ENCODE measurements at regions not wholly inside any gene's neighbourhood (a gene's known extent, or its start where the extent isn't known, plus 50 kb on each side); places are given as distances from the start of the nearest gene placed in this dataset.
"Not testable (repeated sequence)": the region's sequence is repeated elsewhere in the genome, so short reads cannot be mapped to it uniquely, and the experiment has no call there.

DNA sequence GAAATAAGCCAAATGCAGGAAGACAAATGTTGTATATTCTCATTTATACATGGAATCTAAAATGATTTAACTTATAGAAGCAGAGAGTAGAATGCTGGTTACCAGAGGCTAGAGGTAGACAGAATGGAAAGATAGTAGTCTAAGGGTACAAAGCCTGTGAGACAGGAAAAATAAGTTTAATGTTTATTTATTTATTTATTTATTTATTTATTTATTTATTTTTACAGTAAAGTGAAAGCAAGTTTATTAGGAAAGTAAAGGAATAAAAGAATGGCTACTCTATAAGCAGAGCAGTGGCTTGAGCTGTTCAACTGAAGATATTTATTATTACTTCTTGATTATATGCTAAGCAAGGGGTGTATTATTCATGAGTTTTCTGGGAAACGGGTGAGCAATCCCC is 203.2 kb downstream of the LAS1L start:
- no peak for DNase-seq

DNA sequence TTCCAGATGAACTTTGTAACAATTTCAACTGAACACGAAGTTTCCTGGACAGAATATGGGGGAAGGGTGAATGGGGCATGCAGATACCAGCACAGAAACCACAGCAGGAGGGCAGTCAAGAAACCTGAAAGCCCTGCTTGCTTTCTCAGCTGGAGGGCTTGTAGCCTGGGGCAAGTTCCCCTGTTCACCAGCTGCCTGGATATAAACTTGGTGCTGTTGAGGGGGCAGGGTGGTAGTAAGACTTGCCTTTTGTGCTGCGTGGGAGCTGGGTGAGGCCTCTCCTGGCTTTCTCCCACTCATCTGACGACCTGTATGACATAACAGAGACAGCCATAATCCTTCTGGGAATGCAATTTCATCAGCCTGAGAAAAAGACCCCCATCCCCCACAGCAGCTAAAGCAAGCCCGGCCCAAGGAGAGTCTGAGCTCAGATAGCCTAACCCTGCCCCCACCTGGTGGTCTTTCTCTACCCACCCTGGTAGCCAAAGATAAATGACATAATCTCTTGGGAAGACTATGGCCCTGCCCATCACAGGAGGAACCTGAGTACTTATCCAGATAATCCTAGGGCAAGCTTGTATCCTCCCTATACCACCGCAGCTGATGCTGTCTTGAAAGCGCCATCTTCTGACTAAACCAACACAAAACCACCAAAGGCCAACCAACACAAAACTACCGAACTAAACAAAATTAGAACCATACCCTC is 234.3 kb downstream of the LAS1L start:
- no peak for DNase-seq

DNA sequence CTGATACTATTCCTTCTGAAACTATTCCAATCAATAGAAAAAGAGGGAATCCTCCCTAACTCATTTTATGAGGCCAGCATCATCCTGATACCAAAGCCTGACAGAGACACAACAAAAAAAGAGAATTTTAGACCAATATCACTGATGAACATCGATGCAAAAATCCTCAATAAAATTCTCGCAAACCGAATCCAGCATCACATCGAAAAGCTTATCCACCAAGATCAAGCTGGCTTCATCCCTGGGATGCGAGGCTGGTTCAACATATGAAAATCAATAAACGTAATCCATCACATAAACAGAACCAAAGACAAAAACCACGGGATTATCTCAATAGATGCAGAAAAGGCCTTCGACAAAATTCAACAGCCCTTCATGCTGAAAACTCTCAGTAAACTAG is 251.7 kb downstream of the LAS1L start:
- not testable (repeated sequence) for DNase-seq

DNA sequence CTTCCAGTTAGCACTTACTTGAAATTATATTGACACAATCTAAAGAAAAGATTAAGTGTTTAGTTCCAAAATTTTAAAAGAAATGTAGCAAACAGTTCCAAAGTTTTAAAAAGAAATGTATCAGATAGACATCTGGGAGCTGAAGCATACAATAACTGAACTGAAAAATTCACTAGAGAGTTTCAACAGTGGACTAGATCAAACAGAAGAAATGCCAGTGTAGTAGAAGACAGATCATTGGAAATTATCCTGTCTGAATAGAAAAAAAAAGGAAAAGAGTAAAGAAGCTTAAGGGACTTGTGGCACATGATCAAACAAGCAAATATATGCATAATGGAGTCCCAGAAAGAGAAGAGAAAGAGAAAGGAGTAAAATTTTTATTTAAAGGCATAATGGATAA is 261.4 kb downstream of the LAS1L start:
- DNase-seq = no peak

DNA sequence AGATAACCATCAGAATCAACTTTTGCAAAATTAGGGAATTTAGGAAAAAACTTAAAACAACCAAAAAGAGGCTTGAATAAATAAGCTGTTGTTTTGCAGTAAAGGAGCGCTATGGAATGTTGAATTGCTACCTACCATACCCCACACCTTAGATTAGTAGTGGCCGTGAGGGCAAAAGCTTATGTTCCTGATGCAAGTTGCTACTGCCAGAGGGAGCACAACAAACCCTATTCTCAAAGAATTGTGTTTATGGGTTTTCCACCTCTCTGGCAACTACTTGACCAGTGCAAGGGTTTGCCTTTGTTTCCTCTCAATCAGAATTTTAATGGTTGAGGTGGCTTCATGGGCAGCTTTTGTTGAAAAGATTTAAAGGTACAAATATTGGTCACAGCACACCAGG is 268.1 kb downstream of the LAS1L start:
- DNase-seq = no peak

DNA sequence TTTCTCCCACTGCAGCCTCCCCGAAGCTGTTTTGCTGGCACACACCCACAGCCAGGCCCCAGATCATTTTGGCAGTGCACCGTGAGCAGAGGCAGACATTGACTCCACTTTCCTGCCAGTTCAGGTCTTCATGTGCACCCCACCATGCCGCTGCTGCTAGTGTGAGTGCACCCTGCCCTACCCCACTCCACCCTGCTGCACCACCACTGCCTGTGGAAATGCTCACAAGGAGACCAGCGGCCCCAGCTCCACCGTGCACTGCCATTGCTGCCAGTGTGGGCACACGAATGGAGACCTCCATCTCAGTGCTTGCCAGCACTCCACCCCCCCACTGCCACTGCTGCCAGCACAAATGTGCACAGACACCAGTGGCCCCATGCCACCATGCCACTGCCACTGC is 277.6 kb upstream of the ZC4H2 start:
- no peak for DNase-seq

DNA sequence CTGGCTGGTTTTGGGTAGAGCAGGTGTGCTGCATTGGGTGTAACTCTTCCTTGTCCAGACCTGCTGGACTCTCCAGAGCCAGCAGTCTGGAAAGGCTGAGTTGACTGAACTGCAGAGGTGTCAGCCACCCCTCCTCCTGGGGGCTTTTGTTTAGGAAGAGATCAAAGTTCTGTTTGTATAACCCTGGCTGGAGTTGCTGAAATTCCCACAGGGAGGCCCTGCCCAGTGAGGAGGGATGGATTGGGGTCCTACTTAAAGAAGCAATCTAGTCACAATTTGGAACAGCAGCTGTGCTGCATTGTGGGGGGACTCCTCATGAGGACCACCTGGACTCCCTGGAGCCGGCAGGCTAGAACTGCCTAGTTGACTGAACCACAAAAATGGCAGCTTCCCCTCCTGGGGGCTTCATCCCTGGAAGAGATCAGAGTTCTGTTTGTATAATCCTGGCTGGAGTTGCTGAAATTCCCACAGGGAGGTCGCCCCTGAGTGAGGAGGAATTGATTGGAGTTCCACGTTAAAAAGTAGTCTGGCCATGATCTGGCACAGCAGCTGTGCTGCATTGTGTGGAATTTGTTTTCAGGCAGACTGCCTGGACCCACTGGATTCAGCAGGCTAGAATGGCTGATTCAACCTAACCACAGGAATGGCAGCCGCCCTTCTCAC is 264.9 kb upstream of the ZC4H2 start:
- DNase-seq = no peak

DNA sequence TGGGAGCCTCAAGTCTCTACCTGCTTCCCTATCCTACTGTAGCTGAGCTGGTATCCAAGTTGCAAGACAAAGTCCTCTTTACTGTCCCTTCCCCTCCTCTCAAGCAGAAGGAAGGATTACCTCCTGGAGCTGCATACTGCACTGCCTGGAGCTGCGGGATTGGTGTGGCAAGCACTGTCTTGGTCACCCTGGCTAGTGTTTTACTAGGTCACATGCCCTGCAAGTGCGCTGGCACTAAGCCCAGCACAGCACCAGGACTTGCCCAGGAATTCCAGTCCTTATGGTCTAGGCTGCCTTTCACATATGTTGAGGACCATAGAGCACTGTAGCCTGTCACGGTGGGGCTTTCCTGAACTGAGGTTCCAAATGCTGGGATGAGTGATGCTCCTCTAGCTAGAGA is 227.3 kb upstream of the ZC4H2 start:
- DNase-seq = no peak

DNA sequence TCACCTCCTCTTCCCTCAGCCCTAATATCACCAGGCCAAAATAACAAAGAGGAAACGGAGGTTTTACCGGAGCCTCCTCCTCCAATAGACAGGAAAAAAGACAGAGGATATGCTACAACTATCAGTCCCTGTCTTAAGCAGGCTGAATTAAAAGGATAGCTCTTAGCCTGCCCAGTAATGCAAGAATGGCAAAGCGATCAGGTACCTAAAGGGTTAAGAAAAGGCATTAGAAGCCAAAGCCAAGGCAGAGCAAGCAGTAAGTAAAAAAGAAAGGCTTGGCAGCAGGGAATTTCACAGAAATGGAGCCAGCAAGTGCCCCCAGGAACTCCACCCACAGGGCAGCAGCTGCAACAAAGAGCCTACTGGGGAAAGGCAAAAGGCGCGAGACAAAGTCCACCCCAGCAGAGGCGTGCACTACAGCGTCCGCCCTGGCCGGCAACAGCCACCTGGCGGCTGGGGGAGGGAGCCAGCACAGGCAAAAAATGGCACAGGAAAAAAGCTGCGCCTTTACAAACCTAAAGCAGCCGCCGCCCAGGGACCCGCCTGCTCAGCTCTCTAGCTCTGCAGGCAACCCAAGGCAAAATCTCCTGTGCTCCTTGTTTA is 220.6 kb upstream of the ZC4H2 start:
- no peak for DNase-seq

DNA sequence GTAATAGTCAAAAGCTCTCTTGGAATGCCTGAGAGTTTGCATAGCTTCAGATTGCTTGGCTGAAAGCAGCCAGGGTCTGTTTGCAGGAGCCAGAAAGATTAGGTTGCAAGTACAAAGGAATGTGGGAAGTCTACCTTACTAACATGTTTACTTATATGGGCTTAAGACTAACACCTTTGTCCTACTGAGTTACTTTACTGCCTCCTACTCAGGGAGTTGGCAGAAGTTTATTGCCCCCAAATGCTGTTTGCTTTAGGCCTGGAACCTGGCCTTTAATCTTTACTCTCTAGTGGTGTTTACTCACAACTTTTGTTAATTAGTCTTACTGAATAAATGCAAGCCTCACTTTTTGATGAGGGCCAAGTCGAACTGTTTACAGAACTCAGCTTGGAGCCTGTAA is 219.4 kb upstream of the ZC4H2 start:
- no peak for DNase-seq

DNA sequence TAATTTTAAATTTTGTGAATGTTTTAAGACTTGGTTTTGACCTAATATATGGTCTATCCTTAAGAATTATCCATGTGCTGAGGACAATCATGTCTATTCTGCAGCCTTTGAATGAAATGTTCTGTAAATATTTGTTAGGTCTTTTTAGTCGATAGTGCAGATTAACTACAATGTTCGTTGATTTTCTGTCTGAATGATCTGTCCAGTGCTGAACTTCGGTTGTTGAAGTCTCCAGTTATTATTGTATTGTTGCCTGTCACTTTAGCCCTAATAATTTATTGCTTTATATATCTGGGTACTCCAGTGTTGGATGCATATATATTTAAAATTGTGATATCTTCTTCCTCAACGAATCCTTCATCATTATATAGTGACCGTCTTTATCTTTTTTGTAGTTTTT is 218.3 kb upstream of the ZC4H2 start:
- no peak for DNase-seq

DNA sequence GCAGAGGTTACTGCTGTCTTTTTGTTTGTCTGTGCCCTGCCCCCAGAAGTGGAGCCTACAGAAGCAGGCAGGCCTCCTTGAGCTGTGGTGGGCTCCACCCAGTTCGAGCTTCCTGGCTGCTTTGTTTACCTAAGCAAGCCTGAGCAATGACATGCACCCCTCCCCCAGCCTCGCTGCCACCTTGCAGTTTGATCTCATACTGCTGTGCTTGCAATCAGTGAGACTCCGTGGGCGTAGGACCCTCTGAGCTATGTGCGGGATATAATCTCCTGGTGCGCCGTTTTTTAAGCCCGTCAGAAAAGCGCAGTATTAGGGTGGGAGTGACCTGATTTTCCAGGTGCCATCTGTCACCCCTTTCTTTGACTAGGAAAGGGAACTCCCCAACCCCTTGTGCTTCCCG is 187.1 kb upstream of the ZC4H2 start:
- DNase-seq = not testable (repeated sequence)

DNA sequence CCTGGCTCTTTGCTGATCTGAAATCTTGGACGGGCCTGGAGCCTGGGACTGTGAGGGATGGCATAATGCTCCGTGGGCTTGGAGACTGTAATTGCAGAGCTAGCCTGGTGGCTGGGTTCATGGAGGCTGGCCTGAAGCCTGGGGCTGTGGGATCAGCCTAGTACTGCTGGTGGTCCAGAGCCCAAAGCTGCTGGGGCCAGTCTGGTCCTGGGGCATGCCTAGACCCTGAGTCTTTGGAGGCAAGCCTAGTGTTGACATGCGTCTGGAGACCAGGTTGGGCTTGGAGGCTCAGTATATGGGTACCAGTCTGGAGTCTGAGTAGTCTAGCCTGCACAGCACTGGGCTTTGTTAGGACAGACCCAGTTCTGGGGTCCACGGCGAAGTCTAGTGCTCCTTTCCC is 172.0 kb upstream of the ZC4H2 start:
- no peak for DNase-seq

DNA sequence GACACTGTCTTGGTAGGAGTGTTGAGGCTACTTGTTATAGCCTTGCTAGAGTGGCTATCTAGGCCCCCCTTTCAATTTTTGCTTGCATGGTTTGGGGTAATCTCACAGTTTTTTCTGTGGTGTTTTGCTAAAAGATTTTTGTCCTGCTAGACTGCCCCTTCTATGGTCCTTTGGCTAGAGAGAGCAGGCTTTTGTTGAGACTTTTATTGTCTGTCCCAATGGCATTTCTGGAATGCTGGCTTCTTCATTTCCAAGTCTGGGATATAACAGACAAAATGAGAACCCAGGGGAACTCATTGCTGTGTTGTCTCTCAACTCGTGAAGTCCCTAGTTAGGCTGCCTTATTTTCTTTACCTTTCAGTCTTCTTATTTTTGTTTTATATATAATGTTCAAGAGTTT is 160.2 kb upstream of the ZC4H2 start:
- no peak for DNase-seq

DNA sequence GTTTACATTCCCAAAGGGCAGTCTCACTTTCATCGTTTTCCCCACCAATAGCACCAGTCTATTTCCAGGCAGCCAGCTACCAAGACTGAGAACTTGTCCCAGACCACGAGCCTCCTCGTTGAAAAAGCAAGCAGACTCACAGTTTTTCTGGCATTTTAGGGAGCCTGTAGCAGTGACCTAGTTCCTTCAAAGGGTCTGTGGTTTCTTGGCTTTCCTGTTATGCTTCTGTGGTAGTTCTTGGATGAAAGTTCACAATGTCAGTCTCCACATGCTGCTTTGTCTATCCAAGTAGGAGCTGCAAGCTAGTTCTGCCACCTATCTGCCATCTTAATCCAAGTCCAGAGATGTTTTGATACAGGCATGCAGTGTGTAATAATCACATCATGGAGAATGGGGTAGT is 151.6 kb upstream of the ZC4H2 start:
- no peak for DNase-seq

DNA sequence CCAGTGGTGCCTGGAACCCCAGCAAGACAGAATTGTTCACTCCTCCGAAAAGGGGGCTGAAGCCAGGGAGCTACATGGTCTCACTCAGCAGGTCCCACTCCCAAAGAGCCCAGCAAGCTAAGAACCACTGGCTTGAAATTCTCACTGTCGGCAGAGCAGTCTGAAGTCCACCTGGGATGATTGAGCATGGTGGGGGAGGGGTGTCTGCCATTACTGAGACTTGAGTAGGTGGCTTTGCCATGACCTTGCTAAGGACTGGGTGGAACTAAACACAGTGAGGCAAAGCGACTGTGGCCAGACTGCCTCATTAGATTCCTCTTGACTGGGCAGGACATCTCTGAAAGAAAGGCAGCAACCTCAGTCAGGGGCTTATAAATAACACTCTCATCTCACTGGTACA is 122.6 kb upstream of the ZC4H2 start:
- DNase-seq = no peak

DNA sequence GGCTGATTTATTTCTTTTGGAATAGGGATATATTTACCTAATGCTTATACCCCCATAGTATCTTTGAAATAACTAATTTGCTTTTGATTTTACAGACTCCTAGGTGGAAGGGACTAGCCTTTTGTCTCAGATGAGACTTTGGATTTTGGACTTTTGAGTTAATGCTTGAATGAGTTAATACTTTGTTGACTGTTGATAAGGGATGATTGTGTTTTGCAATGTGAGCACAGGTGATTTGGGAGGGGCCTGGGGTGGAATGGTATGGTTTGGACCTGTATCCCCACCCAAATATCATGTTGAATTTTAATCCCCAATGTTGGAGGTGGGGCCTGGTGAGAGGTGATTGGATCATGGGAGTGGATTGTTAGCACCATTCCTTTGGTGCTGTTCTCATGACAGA is 117.4 kb upstream of the ZC4H2 start:
- DNase-seq = no peak

DNA sequence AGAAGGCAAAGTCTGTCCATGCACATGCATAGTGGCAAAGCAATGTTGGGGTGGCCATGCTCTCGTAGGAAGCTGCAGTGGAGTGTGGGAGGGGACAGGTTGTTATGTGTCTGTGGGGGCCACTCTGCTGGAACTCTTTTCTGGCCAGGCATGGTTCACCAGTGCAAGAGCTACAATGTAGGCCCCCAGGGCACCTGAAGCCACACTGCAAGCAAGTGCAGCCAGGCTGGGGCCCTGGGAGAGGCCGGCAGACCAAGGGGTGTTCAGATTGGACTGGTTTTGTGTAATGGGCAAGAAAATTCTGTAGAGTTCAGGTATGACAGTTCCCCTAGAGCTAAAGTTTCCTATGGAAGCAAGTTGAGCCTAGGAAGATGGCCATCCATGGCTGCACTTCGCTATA is 97.0 kb upstream of the ZC4H2 start:
- DNase-seq = no peak

DNA sequence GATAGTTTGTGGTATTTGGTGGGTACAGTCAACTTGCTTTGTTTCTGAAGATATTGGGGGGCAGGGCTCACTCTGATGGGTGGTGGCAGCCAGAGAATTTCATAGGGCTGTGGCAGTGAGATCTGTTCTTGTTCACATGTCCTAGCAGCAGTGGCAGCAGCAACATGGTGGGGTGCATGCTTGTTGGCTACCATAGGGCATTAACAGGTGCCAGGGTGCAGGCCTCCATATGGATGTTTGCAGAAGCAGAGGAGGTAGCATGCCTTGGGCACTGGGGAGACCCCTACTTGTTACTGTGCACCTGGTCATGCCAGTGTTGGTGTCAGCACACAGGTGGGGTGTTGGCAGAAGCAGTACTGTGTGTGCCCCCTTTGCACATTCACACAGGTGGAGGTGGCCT is 96.3 kb upstream of the ZC4H2 start:
- no peak for DNase-seq

DNA sequence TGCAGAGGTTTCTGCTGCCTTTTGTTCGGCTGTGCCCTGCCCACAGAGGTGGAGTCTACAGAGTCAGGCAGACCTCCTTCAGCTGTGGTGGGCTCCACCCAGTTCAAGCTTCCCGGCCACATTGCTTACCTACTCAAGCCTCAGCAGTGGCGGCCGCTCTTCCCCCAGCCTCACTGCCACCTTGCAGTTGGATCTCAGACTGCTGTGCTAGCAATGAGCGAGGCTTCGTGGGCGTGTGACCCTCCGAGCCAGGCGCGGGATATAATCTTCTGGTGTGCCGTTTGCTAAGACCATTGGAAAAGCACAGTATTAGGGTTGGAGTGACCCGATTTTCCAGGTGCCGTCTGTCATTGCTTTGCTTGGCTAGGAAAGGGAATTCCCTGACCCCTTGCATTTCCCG is 82.4 kb upstream of the ZC4H2 start:
- not testable (repeated sequence) for DNase-seq

DNA sequence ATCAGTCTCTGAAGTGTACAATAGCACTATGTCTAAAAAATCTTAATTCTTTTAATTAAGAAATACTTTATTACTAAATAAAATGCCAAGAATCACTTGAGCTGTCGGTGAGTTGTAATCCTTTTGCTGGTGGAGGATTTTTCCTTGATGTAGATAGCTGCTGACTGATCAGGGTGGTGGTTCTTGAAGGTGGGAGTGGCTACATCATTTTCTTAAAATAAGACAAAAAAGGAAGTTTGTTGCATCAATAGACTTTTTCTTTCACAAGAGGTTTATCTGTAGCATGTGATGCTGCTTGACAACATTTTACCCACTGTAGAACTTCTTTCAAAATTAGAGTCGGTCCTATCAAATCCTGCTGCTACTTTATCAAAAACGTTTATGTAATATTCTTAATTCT is 68.8 kb upstream of the ZC4H2 start:
- DNase-seq = no peak

DNA sequence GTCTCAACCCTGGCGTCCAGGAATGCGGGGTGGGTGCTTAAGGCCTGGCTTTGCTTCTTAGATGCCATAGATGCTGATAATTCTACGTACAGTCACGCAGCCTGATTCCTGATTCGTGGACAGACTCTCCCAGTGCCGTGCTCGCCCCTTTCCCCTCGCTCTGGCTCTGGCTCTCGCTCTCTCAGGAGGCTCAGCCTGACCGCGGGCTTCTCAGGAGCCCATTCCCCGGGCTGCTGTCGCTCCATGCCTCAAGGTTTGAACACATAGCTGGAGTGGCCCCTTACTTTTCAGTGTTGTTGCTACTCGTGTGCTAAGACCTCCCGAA is 59.2 kb upstream of the ZC4H2 start:
- no peak for DNase-seq

DNA sequence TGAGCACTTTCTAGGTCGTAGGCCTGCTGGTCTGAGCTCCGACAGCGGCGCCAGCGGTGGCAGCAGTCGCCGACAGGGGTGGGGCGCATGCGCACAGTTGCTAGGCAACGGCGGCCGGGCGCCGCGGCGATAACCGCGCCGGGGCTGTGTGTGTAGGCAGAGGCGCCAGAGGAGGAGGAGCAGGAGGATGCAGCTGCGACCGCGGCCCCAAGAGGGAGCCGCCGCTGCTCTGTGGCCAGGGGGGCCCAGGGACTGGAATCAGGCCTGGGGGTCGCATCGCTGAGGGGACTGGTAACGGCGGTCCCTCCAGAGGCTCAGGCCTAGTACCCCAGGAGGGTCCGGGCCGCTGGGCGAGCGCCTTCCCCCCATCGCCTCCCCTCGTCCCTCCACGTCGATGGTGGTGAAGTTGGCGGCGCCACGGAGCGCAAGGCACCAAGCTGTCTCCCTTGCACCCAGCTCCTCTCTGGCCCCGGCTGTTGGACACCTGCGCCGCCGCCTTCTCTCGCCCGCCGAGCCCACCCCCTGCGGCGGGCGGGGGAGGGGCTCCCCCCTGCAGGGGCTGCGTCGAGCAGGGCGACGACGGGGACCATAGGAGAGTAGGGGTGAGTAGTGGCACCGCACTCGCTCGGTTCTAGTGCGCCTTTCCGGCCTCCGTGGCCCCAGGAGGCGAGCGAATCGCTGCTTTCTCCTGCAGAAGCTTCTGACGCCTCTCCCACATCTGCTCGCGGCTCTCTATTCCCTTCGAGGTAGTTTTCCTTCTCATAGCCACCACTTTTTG is 58.6 kb upstream of the ZC4H2 start, which contains the start of gene ZC3H12B:
TSS of gene ZC3H12B (plus strand) at position 159 of the 778 bp plus-strand sequence.
- peak; percentile 60 to 89 (median 69) for DNase-seq

DNA sequence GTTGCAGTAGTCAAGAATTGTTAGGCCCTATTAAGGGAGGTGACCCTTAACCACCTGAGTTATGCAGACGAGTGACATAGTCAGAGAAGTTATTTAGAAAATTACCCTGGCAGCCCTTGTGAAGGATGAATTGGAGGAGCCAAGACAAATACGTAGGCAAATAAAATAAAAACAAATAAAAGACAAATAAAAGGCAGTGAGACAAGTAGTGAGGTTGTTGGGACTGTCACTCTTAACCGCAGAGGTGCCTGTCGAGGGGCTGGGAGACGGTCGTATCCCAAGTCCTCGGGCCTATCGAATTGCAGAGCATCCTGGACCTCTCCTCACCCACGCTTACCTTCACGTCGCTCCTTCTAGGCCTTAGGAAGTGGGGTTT is 58.0 kb upstream of the ZC4H2 start:
- DNase-seq = no peak
